ENCODE measurements at regions not wholly inside any gene's neighbourhood (a gene's known extent, or its start where the extent isn't known, plus 50 kb on each side); places are given as distances from the start of the nearest gene placed in this dataset.
"Not testable (repeated sequence)": the region's sequence is repeated elsewhere in the genome, so short reads cannot be mapped to it uniquely, and the experiment has no call there.

- no peak for DNase-seq
These were observed 605.7 kb upstream of the GRM7 start for GRCh38 chr3:6255229-6255628.

DNA sequence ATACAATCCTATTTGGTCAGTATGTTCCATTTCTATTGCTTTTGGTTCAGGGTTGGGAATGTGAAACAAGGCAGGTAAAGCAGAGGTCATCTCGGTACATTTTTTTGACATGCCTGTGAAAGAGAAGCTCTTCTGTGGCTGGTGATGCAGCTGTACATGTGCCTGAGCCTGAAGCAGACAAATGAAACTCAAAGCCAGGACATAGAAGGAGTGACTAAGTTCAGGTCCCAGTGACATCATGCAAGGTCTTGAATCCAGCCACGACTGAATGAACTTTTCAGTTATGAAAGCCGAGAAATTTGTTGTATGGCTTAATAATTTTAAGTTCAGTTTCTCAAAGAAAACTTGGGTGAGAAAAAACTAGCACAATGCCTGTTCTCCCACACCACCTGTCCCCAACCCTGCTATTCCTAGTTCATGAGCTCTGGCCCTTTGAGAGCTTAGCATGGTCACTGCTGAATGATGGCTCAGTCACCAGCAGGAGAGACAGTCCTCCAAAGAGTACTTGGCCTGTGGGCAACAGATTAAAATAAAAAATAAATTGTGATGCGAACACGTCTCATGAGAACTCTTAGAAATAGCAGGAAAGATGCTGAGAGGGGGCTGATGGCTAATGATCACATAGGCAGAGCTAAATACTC is 600.2 kb upstream of the GRM7 start:
- no peak for DNase-seq

GRCh38 chr3:6262010-6262409 is 598.9 kb upstream of the GRM7 start:
- DNase-seq, result no peak

DNA sequence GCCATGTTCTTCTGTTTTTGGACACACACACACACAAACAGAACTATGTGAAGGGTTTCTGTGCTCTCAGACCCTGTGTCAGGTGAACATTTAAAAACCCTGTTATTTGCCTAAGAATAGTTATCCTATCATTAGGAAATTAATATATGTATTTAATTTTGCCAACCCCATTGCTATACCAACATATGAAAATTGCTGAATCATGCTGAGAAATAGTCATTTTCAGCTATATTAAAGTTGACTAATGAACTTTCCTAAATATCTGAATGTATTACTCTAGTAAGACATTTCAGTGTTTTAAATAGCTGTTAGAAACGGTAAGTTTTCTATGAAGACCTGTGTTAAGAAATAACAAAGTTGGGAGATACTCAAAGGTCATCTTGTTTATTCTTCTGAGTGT is 596.9 kb upstream of the GRM7 start:
- DNase-seq, result no peak

DNA sequence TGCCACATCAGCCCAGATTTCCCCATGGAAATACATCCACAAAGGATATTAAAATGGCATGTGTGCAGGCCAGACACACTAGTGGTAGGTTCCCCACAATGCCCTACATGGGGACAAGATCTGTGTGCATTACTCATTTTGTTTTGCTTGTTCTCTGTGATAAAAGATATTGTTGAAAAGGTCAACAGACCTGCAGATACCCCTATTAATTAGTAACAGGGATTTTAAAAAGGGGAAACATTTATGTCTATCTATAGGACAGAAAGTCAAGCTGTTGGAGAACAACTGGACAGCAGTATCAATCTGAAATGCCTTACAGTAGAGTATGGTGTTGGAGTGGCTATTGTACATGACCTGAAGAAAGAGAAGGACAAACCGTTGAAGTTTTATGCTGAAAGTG is 596.0 kb upstream of the GRM7 start:
- no peak for DNase-seq

DNA sequence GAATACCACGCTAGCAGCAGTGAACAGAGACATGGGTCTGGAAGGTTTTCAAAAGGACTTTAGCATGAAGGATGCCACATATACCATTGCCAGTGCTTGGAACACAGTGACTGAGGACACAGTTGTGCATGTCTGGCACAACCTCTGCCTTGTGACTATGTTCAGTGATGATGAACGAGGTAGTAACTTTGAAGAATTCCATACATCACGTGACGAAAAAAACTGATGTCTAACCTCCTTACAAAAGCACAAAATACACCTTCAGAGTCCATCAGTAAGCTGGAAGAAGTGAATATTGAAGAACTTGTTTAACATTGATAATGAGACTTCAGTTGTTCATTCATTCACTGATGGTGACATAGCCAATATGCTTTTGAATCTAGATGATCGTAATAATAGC is 594.8 kb upstream of the GRM7 start:
- DNase-seq, result no peak

GRCh38 chr3:6273878-6274277 is 587.0 kb upstream of the GRM7 start:
- no peak for DNase-seq

GRCh38 chr3:6281662-6282061 is 579.3 kb upstream of the GRM7 start:
- no peak for DNase-seq

DNA sequence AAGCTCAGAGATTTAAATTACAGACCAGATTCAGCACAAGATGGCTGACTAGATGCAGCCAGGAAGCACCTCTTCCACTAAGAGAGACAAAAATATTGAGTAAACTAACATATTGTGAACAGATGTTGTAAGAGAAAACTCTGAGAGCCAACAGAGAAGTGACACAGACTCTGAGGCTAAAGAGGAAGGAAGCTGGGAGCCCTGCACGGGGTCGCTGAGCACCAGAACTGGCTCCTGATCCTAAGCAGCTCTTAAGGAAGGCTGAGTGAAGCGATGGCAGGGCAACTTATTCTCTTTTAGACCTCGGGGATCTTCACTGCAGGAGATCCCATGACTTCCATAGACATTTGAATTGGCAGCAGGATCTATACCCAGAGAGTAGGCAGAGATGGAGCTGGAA is 578.0 kb upstream of the GRM7 start:
- no peak for DNase-seq

- no peak for DNase-seq
These were observed 573.6 kb upstream of the GRM7 start for GRCh38 chr3:6287088-6287875.

DNA sequence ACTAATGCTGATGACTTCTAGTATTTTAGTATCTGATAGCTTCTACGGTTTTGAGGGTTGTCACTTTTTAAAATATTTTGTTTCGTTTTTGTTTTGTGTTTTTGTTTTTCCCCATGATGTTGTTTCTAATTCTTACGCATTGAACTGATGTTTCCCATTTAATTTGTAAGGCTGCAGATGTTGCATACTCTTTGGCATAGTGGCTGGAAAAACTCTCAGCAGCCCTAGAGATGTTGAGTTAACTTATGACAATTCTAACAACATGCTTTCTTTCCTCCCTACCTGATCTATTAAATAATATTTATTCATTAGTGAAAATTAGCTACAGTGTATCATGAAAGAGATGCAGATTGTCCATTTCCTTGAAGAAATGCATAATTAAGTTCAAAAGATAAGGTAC is 559.3 kb upstream of the GRM7 start:
- DNase-seq, result no peak

DNA sequence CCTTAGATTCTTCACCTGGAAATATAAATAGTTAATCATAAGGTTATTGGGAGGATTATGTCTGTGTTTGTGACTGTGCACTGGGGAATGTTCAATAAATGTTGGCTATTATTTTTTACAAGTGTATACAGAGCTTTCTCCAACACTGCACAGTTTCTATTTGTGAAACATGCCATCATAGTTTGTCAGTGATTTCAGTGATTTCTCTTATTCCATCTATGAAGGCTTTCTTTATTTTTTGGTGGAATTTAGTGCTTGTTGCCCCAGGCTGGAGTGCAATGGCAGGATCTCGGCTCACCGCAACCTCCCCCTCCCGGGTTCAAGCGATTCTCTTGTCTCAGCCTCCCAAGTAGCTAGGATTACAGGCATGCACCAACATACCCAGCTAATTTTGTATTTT is 545.0 kb upstream of the GRM7 start:
- DNase-seq, result no peak

DNA sequence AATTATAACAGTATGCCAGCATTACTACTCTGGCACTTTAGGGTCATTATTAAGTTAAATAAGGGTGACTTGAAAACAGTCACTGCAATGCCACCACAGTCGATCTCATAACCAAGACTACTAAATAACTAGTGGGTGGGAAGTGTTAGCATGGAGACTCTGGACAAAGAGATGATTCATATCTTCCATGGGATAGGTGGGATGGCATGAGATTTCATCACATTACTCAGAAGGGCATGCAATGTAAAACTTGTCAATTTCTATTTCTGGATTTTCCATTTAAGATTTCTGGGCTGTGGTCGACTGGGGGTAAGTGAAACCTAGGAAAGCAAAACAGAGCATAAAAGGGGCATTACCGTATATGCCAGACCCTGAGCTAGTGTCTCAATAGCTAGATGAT is 538.9 kb upstream of the GRM7 start:
- no peak for DNase-seq

- DNase-seq, result no peak
These were observed 534.1 kb upstream of the GRM7 start for GRCh38 chr3:6326771-6327170.

DNA sequence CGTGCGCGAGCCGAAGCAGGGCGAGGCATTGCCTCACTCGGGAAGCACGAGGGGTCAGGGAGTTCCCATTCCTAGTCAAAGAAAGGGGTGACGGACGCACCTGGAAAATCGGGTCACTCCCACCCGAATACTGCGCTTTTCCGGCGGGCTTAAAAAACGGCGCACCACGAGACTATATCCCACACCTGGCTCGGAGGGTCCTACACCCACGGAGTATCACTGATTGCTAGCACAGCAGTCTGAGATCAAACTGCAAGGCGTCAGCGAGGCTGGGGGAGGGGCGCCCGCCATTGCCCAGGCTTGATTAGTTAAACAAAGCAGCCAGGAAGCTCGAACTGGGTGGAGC is 520.0 kb upstream of the GRM7 start:
- DNase-seq, result not testable (repeated sequence)

DNA sequence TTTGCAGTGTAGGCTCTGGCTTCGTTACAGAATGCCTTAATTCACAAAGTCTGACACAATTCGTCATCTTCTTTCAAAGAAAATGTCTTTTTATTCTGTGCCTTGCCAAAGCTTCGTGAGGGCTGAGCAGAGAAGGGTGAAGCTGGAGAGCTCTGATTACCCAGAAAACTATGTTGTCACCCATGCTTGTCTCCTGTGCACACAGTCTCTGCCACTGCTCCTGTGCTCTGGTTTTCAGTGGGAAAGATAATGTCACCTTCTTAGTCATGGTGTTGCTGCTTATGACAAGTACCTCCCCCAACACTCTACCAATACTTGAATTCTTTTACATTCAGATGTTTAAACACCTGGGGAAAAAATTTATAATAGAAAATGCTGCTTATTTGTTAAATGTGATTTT is 509.2 kb upstream of the GRM7 start:
- no peak for DNase-seq

DNA sequence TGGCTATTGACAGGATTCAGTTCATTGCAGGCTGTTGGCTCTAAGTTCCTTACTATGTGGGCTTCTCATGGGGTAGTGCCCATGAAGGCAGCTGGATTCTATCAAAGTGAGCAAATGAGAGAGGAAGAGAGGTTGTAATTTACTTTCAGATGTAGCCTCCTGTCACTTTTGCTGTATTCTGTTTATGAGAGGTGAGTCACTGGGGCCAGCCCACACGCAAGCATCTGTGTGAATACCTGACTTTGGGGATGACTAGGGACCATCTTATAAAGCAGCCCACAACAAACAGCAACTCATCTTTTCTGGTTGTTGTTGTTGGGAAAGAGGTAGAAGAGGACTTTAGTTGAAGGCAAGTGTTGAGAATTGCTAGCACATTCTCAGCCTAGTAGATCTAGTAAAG is 506.3 kb upstream of the GRM7 start:
- DNase-seq, result no peak

GRCh38 chr3:6362406-6362805 is 498.5 kb upstream of the GRM7 start:
- no peak for DNase-seq

DNA sequence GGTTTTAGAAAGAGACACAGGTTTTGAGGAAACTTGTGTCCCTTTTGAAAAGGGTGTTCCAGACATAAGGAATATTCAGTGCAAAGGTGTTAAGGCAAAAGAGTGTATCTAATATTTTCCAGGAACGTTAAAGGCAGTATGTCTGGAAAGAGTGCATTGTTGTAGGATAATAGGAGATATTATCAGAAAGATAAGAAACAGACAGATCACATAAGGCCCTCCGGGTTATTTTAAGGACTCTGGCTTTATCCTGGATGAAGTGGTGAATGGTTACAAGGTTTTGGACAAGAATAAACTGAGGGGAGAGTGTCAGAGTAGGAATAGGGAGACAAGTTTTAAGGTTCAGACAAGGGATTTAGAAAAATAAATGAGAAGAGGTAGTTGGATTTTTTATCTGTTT is 493.7 kb upstream of the GRM7 start:
- no peak for DNase-seq

- no peak for DNase-seq
These were observed 468.8 kb upstream of the GRM7 start for GRCh38 chr3:6392123-6392522.

DNA sequence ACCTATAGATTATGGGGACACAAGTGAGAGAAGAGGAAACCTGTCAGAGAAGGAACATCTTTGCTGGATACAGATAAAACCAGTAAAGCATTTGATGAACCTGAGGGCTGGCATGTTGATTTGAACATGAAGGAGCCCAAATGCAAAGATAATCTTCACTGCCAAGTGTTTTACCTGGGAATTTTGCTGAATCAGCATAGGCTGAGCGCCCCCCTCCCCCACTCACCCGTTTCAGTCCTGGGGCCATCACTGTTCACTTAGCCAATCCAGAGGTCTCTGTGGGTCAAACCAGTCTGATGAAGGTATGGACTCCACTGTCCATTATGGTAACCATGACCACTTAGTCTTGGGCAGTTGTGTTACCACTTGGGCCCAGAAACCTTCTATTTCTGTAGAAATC is 466.0 kb upstream of the GRM7 start:
- DNase-seq, result no peak

- peak in 1 of 58 donors; percentile 0 for DNase-seq
These were observed 464.3 kb upstream of the GRM7 start for GRCh38 chr3:6396631-6397030.

GRCh38 chr3:6402666-6403065 is 458.2 kb upstream of the GRM7 start:
- not testable (repeated sequence) for DNase-seq

GRCh38 chr3:6406923-6407322 is 454.0 kb upstream of the GRM7 start:
- DNase-seq, result not testable (repeated sequence)

Measured in anterior cingulate cortex (tissue), 58 donors.